GM12891 (cell line): ENCODE measurements at regions not wholly inside any gene's neighbourhood (a gene's known extent, or its start where the extent isn't known, plus 50 kb on each side); places are given as distances from the start of the nearest gene placed in this dataset.

Experiments used
- POLR2A ChIP-seq: IDR thresholded peaks from 2 replicates; pipeline ENCODE4 v1.6.1; 2011; ENCODE audit warnings: low read depth, low read length, control low read depth
- POLR2AphosphoS5 ChIP-seq: IDR thresholded peaks from 2 replicates; pipeline ENCODE4 v1.6.1; 2011; ENCODE audit warnings: low read depth, low read length, control low read depth

DNA sequence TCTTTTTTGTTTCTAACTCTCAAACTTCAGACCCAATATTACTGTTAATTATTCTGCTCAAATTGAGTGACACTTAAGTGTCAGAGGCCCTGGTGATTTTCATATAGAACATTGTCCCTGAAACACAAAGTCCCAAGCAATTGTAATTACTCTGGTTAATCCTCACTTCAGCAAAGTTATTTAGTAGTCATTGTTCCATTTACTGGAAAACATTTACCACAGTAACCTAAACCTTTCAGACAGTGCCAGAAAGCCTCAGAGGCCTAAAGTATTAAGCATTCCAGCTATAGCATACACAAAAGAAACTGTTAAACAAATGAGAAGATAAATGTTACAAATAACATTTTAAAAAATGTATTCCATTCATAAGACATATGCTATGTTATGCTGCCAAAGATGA is 237.2 kb upstream of the CDH6 start:
- TF ChIP-seq POLR2A (no peak), POLR2AphosphoS5 (no peak)
